HG02938 (cell line): ENCODE measurements at regions not wholly inside any gene's neighbourhood (a gene's known extent, or its start where the extent isn't known, plus 50 kb on each side); places are given as distances from the start of the nearest gene placed in this dataset.

Experiments
- ATAC-seq: cut with Tn5 transposase; IDR thresholded peaks from one replicate; pipeline ENCODE4 v1.9.1; 2021; ENCODE audit warnings: mild to moderate bottlenecking, moderate library complexity; ENCODE audit not compliant: unreplicated experiment

DNA sequence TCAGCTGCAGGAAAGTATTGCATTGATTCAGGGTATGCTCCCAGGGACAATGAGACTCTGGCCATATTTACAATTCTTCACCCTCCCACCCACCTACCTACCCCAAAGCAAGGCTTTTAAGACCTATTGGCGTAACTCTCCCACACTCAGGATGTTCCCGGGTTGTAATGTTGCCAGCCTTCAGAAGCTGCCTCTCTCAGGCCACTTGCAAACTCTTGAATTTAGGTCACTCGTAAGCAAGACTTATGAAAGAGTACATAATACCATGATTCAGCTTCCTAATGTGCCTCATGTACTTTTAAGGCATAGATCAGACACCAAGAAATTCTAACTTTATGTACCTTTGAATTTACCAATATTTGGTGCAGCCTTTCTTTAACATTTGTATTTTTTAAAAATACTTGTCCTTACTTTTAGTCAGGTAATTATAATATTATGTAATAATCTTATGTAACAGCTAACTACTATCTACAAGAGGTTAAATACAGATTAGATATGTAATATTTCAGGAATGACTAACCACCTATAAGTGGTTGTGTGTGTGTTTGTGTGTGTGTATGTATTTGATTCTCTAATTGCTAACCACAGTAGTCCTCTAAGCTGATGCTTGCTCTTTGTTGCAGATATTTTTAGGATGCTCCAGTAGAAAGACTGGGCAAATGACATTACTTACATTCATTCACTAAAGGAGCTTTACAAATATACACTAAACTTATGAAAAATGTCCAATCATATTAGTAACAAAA is 630.5 kb upstream of the MEF2C start:
- ATAC-seq = no peak

DNA sequence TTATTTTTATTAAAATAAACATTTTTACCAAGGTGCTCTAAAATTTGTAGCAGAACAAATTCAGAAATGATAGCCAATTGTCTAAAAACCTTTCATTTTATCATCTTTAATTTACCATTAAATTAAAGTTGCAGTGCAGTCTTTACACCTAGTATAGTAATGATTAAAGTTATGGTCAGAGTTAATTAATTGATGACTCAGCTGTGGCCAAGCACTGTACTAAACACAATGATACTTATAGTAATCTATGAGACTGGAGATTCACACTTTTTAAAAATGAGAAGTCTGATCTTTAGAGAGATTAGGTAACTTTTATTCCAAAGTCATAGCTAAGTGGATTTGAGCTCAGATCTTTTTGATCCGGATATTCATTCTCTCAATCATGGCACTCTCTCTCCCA is 621.1 kb upstream of the MEF2C start:
- ATAC-seq = no peak

DNA sequence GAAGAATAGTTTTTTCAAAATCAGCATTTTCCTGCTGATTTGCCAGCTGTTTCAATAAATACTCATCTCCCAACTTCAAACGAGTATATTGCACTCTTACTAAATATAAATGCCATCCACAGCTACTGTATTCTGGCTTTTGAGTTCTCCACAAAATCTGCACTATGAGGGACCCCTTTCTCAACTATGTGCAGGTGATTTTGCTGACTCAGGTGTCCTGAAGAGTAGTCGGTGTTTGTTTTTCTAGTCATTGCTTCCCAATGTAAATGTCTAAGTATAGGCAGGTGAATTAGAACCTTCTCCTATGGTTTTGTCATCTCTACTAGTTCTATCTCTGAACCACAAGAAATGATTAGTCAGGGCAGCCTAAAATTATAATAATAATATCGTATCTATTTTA is 616.8 kb upstream of the MEF2C start:
- ATAC-seq = no peak

DNA sequence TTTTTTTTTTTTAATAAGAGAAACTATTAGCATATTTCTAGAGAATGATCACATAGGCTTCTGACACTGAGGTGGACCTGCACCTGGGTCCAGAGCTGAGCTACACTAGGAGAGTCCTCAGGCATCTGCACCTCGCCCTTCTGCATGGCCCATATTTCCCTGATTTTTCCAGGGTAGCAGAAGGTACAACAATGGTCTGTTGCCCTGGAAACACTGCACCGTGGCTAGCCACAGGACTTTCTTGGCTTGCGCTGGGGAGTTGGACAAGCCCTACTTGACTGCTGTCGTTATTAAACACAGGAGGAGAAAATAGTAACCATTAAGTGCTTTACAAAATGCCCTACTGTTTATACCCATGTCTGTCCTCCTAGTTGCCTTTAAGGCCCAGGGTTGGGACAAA is 615.7 kb upstream of the MEF2C start:
- ATAC-seq = no peak

DNA sequence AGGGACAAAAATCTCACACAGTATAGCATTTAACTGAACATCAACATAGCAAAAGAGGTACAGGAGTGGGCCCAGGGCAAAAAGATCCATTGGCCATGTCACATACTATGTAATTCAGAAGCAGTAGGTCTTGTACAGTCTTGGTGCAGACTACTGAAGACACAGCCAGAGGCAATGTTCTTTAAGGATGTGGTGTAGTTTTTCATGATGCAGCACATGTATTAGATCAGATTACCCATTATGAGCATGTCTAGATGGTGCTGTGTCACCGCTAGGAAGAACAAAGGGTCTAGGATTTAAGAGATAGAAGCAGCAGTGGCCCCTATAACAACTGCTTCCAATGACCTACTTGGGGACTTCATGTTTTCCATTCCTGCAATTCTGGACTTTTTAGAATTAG is 610.4 kb upstream of the MEF2C start:
- no peak for ATAC-seq

DNA sequence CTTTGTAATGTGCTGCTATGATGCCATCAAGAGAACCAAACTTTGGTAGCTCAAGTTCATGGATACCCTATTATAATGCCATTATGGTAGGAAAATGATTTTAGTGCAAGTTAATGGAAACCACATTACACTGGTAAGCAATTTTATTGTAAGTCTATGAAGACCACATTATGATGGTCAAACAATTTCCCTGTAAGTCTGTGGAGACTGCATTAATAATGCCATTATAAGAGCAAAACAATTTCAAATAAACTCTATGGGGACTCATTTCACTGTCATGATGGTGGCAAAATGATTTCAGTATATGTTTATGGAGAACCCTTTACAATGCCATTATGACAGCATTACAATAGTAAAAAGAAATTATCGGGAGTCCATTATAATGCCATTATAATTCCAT is 602.0 kb upstream of the MEF2C start:
- no peak for ATAC-seq

DNA sequence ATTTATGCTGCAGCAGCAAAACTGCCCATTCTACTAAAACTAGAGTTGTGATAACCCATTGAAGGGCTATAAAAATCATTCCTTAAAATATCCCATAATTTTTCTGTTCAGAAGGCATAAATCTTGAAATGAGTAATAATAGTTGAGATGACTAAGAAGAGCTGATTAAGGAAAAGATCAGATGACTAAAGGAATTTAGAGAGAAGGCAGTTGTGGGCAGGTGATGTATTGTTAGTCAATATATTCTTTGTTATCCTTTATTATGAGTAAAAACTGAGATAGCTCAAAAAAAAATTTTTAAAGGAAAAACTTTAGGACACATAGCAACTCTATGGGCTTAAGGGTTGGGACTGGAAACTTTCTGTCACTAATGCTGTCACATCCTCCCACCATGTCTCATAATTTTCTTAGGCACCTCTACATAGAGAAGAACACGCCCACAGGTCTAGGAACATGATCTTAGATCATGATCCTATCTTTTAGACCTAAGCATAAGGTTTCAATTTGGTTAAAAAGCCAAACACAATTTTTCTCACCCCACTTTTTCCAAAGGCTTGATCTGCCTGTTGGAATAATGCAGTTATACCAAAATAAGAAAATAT is 597.5 kb upstream of the MEF2C start:
- no peak for ATAC-seq

DNA sequence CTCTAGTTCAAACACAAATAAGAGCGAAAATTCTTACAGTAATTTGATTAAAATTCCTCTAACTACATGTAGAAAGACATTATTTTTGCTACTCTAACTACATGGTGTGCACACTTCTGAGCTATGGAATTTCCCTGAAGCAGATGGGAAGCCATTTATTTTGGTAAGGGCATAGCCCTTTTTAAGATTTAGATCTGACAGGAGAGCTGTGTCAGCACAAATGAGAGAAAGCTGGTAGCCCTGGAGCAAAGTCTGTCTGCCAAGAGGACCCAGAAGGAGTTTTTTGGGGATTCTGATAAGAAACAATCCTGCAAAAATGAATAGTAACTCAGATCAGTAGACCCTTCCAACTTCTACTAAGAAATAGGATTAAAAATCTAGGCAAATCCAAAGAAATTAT is 595.9 kb upstream of the MEF2C start:
- no peak for ATAC-seq

DNA sequence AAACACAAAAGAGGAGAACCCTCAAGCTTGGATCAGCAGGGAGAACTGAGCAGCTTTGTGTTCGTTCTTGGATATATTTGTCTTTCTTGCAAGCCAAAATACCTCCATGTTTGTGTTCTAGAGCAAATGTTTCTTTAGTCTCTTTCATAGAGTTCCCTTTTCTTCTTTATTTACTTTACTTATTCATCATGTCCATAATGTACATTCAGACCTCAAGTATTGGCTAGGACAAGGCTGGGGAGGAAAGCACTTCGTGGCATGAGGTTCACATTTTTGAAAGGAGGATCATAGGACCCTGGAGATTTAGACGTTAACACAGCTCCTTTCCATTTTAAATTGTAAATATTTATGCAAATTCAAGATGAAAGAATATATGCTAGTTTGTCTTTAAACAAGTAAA is 590.2 kb upstream of the MEF2C start:
- no peak for ATAC-seq

DNA sequence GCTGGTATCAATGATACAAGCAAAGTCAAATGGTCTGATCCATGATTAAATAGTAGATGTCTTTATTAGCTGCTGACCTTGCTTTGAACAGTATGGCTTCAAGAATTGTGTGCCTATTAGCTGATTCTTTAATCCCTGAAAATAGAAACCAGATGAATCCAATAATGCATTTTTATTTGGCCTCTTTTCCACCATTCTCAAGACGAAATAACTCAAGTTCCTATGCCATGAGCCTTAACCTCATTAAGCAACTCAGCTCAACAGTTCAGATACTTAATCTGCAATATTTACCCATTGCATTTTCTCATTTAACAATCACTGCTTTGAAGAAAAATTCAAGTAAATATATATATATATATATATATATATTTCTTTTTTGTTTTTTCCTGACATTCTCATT is 588.6 kb upstream of the MEF2C start:
- no peak for ATAC-seq

DNA sequence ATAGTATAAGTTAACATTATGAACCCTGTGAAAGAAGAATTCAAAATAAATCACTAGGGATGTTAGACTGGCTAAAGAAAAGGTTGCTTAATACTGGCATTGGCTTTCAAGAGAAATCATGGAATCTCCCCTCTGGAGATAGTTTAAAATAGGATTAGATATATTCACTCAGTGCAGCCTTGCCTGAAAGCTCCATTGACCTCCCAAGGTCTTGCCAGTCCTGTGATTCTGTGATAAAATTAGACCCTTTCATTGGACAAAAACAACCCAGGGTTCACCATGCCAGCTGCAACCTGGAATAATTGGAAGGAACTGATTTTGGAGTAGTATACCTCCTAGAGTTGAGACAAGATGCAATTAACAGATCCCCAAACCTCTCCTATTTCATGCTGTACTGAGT is 588.1 kb upstream of the MEF2C start:
- ATAC-seq = no peak

DNA sequence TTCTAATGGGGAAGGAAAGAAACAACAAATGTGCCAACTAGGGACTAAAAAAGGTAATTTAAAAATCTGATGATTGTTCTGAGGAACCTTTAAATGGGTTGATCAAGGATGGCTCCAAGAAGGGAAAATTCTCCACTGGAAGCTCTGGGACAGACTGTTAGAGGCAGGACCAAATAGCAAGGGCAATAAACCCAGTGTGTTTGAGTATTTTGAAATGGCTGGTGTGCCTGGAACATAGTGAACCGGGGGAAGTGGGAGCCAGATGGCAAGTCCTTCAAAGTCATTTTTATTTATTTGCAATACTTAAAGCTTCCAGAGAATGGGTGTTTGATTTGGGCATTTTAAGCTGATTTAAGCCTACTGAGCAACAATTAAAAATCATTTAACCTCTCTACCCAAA is 587.7 kb upstream of the MEF2C start:
- no peak for ATAC-seq

DNA sequence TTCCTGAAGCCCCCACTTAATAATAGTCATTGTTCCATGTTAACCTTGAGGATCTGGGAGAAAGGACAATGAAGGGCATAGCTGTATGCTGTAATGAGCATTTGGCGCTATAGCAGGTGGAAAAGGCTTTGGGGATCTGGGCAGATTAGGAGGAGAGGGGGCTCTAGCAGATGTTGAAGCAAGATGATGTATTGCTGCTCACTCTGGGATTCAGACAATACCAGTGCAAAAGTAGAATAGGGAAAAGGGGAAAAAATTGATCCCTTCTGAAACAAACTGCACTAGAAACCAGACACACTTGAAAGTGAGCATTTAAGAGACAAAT is 575.3 kb upstream of the MEF2C start:
- no peak for ATAC-seq

DNA sequence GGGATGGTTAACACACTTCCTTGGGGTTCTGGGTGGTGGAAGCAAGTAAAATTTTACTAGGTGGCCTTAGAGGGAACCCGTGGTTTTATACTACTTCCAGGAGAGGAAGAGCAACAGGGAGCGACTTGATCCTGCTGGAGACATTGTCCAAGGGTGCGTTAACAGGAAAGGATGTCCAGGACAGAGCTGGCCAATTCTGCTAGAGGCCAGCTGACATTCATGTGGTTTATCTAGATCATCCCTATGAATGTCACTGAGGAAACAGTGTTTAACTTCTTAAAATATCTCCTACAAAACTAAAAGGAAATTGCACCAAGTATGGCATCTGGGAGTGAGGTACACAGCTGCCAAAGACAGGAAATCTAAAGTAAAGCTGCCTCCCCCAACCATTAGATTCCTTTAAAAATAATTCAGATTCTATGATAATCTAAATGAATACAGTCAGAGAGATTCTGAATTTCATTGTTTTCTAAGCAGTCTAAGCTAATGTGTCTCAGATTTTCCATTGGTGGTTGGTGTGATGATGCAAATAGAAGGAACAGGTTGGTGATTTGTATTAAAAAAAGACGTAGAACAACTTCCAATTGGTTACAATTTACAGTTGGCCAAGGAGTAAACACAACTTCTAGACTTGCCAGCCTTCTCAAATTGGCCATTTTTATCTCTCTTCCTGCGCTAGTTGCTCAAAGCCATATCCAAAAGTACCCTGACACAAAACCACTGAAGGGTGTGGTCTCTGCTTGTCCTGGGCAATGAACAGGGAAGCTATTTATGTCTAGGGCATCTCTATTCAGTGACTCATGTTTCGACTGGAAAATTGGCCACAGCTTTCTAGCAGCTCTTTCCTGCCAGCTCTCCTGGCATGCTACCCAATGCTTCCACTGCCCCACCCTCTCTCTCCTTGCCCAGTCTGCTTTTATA is 574.7 kb upstream of the MEF2C start:
- no peak for ATAC-seq

DNA sequence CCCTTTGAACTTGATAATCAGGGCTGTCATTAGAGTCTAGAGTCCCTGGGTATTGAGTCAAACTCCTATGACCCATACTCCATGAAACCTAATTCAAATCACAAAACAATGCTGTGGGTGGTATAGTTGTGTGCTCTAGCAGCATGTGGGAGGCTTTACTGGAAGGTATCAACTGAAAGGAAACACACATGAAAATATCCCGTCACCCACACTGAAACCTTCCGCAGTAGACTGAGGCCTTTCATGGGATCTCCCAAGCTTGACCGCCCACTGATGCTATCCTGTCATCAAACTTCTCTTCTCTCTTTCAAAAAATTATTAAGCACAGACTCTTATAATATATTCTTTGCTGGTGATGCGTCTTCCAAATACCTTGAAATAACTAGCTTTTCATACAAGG is 569.1 kb upstream of the MEF2C start:
- ATAC-seq = no peak

DNA sequence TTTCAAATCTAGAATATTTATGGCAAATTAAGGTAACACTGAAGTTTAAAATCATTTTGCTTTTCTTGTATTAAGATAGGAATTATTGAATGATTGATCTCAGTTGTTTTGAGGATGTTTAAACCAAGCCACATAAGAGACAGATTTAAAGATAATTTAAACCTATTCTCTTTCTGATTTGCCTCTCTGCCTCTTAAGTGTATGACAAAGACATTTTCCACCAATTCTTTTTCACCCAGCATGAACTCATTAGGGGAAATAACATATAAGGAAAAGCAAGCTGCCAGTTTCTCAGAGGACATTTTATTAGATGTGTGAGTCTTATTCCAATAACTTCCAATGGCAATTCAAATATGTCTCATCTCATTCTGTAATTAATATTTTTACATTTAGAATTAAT is 568.3 kb upstream of the MEF2C start:
- ATAC-seq = no peak

DNA sequence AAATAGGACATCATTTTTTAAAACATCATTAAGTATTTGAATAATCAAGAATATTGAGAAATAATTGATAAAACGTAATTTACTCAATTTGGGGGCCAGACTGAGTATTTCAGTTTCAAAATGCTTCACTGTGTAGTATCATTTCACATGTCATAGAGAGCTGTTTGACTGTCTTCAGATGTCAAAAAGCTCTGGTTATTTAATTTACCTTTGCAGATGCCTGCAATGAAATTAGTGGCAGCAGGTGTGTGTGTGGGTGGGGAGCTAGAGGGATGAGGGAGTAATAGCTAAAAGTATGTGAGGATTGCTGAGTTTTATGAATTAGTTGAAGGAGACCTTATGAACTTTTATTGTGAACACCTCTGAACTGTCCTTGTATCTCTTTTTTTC is 567.2 kb upstream of the MEF2C start:
- ATAC-seq = no peak

DNA sequence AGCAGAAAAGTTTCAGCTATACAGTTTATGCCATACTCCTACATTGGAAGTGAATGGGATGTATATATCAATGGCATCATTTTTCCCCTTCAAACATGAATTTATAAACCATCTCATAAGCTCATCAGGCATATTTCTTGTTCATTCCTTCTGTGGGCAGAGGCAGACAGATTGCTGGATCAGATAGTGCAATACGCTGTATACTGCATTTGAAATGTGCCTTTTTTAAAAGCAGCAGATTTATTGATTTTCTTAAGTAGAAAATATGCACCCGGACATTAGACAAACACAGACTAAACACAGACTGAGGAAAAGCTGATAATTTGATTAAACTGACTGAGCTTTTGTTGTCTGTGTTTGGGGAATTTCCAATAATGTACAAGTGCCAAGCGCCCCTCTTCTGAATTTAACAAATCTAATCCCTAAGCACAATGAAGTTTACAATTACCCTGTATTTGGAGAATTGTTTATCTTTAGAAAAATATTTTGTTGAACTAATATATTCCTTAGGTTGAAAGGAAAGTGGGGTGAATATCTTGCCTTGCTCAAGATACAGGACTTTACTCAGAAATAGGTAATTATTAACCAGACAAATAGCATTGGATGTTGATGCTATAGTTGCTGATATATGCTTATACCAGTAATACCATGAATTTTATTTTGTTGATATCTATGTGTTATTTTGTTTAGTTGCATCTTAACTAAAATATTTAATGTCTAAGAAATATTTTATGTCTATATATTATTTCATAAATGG is 566.6 kb upstream of the MEF2C start:
- ATAC-seq = no peak

DNA sequence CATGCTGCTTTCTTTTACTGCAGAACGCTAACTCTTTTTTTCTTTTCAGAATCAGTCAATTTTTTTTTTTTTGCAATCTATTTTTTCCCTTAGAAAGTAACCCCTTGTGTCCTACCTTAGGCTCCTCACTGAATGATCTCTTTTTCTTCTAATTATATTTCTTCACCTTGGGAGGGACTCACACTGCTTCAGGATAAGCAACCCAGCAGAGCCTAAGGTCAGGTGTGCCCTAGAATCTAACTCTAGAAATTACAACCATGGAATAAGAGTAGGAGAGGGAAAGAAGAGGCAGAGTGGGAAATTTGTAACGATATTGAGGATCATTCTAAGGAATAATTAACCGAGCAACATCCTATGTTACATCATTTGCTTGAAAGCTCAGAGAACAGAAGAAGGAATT is 564.0 kb upstream of the MEF2C start:
- no peak for ATAC-seq

DNA sequence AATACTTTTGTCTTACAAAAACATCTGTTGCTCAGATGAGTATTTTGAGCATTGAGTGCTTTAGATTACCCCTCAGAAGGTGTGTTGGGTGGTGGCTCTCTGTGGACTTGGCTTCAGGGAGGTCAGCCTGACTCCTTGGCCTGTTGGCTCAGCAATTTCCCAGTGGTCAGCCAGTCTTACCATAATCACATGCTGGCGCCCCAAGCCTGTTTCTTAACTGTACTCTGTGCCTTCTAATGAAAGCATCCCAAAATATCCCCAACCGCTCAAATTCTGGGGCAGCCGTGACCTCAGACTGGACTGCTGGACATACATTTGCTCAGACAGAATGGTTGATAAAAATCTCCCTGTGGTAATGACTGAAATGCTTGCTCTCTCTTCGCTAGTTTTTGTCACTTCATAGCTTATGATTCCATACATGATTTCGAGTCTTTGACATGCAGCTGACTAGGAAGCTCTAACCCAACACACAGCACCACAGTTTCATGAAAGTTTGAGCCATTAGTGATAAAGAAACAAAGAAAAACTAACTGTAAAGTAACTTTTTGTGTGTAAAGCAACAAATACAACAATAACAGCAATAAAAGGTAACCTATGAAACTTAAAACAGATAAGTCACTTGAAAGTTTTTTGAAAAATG is 562.2 kb upstream of the MEF2C start:
- ATAC-seq = no peak

DNA sequence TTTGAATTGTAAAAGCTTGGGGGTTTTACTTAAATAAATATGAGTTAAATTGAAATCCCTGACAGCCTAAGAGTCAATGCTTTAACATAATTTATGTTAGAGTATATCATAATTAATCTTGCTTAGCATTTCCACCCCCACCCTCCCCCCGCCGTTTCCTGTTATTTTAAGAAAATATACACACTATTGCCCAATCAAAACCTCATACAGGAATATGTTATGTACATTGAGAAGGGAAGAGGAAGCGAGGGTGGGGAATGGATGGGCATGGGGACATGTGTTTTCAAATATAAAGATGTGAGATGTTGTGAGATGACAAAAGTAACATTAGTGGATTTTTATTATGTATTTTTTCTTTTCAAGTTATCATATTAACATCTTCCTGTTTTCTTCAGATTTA is 561.1 kb upstream of the MEF2C start:
- ATAC-seq = no peak
